Fibroblast of skin of left biceps (primary cell): ENCODE measurements at regions not wholly inside any gene's neighbourhood (a gene's known extent, or its start where the extent isn't known, plus 50 kb on each side); places are given as distances from the start of the nearest gene placed in this dataset.

Experiments used
- DNase-seq, 2 experiments: peaks; one replicate each; pipeline ENCODE4 v3.0.0-alpha.2; 2013; ENCODE audit warnings: low read depth in 2 of 2

DNA sequence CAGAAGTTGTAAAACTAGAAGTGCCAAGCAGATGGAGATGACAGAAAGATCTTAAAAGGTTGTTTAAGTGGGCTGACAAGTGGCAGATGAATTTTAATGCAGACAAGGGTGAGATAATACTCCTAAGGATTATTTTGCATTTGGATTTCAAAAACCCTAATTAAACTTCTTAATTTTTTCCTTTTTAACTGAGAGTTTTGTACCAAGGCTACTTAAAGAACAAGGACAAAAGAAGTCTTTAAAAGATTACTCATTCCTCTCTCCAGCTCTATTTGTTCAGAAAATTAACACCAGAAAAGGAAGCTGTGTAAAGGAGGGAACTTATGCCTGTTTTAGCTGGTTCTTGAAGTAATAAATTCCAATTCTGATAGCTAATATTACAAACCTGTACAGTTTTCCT is 275.4 kb downstream of the ETNK1 start:
- DNase-seq: no peak

DNA sequence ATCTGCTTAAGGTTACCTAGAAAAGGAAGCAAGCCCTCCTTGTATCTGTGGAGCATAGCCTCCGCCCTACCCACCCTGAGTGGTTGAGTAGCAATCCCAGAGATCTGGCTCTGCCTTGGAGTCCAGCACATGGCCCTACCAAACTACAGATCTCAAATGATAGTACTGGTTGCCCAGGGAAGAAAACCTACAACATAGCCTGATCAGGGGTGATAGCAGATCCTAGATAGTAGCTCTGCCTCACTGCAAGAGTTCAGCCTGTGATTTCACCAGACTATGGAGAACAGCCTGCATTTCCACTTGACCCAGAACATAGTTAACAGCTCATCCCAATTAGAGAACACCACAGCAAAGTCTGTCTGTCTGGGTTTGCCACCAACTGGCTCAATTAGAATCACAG is 279.5 kb downstream of the ETNK1 start:
- no peak for DNase-seq

DNA sequence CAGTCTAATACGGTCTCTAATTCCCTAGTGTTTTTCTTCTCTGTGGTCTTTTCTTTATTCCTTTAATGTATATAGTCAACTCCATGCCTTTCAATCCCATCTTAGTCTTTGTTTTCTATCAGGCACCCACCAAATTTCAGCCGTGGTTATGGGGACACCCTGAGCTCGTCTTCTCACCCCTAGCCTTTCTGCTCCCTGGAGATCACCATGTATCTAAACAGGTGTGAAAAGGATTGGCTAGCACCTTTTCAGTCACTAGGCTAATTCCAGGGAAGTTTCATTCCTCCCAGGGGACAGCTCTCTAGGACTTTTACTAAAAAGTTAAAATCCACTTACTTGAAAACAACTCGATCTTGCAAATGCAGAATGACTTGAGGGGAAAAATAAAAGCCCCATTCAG is 291.3 kb downstream of the ETNK1 start:
- DNase-seq: no peak

DNA sequence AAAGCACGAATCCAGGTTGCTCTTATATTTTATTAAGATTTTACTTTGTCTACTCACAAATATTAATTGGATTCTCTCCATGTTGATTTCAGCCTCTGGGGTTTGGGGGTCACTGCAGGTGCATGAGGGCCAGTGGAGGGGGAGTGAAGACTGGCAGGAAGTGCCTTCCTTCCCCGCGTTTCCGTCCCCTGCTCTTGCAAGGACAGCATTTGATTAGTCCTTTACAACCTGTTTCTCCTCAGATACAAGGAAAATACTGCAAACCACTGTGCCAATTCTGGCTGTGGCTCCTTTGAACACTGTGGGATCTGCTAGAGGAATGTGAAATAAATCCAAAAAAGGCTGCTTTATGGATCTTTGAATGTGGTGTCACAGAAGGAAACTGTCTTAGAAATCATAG is 291.8 kb downstream of the ETNK1 start:
- DNase-seq: no peak

DNA sequence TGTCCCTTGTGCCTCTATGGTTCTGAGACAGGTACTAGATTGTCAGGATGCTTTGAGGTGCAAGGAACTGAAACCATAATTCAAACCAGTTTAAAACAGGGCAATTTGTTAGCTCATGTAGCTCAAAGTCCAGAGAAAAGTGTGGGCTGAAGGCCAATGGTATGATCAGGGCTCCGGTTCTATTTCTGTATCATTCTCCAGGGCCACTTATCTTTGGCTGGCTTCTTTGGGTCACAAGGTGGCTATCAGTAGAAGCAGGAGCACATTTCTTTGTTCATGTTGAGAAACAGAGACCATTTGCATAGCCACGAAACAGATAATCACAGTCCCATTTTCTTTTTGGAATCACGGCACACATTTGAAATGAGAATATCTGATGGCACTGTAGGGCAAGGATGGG is 294.9 kb downstream of the ETNK1 start:
- DNase-seq: no peak

DNA sequence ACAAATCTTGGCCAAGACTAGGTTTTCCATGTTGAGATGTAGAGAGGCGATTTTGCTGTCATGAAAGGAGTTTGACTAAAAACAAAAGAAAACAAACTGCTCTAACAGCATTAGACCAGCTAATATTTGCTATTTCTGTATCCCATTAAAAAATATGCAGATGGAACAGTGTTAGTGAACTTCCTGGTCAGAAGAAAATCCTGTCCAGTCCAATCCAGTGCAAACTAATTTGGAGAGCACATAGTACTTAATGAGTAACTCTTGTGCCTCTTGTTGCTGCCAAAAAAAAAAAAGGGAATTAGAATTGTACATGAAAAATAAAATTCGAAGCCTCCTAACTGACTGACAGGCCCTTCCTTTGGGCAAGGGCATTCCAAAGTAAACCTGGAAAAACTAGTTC is 298.8 kb downstream of the ETNK1 start:
- DNase-seq: no peak

DNA sequence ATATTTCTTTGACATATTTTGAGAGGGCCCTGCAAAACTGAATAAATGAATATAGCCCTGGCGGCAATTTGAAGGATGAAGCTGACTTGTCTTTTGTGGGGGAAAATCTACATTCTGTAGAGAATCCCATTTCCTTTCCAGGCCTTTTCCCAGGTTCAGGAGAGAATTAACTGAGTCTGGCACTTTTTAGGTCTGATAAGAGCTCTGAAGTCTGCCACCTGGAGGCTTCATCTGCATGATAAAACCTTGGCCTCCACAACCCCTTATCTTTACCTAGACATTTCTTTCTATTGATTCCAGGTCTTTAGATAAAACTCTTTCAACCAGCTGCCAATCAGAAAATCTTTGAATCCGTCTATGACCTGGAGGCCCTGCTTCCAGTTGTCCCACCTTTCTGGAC is 299.4 kb downstream of the ETNK1 start:
- DNase-seq: no peak

DNA sequence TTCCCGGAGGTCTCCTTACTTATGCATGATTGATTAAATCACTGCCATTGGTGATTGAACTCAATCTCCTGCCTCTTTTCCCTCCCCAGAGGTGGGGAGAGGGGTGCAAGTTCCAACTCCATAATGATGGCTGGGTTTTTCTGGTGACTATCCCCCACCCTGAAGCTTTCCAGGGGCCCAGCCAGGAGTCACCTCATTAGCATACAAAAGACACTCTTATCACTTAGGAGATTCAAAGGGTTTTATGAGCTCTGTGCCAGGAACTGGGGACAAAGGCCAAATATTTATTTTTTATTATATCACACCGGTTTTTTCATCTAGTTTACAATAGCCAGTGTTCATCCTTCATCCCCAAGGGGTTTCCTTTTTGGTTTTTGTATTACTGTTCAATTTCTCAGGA is 300.7 kb downstream of the ETNK1 start:
- no peak for DNase-seq

DNA sequence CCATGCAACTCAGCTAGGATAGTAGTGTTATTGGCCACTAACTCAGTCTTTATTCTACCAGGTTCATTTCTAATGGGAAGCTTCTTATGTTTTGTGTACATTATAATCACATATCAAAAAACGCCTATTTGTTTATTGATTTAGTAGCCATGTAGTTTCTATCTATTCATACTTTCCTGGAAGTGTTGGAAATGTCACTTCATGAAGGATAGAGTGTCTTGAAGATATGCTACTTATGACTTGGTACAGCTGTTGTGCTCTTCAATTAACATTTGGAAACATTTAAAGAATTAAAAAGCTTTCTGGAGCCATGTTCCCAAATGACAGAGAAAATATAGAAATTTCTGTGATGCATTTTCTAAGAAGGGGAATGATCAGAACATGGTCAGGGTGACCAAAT is 307.5 kb downstream of the ETNK1 start:
- no peak for DNase-seq

DNA sequence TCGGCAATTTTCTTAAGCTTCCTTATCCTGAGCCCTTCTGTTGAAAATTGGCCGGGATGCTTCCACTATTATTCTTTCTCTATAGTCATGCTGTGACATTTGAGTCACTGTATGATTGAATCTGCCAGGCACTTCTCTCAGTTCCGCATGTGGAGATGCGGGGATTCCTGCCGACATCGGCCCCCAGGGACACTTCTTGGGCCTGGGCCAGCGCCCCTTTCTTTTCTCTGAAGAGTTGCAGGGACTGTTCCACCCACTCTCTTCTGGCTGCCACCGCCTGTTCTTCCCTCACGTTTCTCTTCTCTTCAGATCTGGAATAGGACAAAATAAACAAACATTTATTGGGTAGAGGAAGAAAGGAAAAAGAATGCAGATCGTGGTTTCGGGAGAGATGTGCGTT is 310.1 kb downstream of the ETNK1 start:
- DNase-seq: no peak

DNA sequence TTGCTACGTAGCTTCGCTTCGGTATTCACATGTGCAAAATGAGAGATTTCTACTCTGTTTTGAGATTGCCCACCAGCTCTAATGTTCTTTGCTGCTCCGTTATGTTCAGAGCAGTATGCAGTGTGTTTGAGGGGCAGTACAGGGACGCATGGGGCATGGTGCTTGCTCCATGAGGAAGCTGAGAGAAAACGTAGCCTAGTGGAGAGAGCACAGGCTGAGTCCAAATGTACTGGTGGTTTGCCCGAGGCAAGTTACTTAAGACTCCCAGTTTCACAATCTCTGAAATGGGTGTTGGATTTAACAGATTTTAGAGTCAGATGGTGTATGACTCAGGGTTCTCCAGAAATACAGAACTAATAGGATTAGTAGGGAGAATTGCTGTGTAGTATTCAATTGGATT is 310.5 kb downstream of the ETNK1 start:
- no peak for DNase-seq

DNA sequence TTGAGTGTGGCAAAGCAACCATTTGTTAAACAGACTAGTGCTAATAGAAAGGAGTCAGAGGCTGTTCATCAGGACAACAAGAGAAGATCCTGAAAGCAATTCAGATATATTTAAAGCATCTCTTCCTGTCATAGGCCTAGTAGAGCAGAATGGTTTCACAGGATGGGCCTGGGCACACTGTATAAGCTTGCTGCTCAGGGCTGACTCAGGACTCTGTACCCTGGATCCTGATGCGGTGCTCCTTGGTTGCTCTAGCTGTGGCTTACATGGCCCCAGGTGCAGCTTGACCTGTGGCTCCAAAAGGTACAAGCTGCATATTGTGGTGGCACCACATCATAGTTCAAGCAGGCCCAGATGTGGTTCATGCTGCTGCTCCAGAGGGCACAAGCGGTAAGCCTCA is 313.4 kb downstream of the ETNK1 start:
- no peak for DNase-seq

DNA sequence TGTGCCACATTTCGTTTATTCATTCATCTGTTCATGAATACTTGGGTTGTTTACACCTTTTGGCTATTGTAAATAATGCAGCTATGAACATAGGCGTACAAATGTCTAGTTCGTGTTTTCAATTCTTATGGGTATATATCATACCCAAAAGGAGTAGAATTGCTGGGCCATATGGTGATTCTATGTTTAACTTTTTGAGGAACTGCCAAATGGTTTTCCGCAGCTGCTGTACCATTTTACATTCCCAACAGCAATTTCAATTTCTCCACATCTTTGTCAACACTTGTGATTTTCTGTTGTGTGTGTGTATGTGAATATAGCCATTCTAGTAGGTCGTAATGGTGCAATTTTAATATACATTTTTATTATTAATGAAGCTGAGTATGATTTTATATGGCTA is 326.2 kb downstream of the ETNK1 start:
- no peak for DNase-seq

DNA sequence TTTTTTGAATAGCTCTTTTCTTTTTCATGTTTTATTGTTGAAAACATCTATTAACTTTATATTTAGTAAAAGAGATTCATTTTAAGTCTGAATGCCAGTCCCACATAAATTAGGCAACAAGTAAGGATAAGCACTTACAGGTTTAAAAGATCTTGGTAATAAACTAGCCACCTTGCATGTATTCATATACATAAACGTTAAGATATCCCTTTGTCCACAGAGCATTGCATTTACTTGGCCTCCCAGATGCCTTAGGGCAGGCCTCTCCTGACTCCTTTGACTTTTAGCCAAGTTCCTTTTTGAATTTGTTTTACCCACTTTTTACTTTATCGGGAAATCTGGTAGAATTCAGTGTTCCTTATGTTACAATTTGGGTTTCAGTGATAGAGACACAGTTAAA is 331.7 kb downstream of the ETNK1 start:
- no peak for DNase-seq

DNA sequence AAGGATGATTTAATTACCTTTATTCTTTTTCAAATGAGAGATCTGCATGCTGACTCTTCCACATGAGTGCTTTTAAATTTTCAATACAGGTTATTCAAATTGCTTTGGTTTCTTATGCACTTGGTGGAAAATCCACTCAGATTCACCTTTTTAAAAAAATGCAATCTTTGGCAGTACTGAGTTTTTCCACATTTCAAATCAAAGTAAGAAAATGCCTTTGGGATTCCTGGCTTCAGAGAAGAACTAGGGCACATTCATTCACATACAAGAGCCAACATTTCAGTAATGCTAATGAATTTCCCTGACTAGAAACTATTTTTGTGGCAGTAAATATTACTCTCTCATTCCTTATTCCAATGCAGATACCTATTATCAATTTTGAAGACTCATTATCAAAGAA is 342.2 kb downstream of the ETNK1 start:
- no peak for DNase-seq

DNA sequence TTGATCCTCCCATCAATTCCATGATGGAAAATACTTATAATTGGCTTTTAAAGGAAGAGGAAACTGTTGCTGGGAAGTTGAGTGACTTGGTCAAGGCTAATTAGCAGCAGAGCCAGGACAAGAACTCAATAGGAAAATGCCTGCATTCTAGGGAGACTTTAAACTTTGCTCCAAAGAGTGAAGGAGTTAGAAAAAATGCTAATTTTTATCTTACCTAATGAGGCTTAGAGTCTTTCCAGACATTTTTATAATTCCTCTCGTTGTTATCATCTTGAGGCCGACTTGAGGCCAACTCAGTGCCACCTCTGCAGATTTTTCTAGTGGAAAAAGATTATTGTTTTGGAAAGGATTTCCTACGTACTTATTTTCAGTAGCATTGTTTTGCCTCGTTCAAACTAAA is 344.6 kb downstream of the ETNK1 start:
- no peak for DNase-seq

DNA sequence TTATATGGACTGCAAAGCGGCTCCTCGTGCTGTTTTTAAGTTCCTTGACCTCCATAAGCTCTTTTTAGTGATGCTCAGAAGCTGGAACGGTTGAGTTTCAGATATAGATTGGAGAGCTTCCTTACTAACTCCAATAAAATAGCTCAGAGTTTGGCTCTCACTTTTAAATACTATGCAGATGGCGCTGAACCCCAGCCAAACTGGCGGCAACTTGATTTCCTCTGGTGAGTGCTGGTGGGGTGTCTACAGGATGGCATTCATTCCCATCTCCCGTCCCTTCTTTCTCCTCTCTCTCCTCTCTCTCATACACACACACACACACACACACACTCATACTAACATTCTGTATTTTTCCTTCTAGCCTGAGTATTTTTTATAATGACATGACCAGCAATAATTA is 346.3 kb downstream of the ETNK1 start:
- DNase-seq: no peak

DNA sequence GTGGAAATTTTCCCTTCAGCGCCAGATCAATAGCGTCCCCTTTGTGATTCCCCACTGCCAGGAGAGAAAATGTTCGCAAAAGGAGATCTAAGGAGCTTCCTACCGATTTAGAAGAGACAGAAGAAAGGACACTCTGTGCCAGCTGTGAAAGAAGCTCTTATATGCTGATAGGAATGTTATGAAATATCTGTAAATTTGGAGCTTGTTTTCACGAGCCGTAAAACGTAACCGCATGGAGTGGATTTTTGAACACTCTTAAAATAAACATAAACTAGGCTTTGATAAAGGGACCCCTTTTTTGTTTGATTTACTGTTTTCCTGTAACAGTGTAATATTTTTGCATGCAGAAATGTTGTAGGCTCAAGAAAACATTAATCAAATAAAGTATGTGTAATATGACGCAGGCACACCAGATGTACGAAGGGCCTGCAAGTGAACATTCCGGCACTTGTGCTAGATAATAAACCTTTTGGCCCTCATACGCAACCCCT is 346.8 kb downstream of the ETNK1 start:
- DNase-seq: no peak

DNA sequence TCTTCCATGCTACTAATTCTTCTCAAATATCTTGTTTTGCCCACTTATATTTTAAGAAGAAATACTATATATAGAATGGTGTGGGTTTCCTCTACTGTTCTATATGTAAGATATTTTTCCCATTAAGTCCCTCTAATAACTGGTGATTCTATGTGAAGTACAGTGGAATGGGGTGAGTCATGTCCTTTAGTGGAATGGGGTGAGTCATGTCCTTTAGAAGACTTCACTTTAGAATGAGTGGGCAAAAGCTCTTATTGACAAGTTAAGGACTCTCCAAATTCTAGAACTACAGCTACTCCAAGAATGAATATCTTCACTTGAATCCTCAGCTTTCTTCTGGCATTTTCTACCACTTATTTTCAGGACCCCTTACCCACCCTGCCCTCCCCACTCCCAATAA is 349.9 kb downstream of the ETNK1 start:
- DNase-seq: peak; percentile 58 to 62

DNA sequence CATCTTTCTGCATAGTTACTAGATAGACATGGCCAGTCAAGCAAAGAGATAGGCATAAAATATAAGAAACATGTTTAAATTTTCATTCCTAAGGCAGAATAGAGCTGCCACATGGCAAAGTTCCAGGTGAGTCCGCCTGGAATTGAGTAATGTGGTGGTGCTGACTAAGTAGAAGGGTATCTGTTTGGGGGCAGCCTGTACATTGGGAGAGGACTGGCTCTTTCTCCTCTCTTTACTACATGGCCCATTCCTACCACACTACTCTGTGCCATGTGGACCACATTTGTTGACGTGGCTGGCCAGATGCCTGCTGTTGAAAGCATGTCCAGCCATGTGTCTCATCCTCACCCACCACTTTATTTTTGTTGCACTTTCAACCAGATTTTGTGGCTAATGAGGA is 354.0 kb downstream of the ETNK1 start:
- DNase-seq: peak; percentile 89 to 90

DNA sequence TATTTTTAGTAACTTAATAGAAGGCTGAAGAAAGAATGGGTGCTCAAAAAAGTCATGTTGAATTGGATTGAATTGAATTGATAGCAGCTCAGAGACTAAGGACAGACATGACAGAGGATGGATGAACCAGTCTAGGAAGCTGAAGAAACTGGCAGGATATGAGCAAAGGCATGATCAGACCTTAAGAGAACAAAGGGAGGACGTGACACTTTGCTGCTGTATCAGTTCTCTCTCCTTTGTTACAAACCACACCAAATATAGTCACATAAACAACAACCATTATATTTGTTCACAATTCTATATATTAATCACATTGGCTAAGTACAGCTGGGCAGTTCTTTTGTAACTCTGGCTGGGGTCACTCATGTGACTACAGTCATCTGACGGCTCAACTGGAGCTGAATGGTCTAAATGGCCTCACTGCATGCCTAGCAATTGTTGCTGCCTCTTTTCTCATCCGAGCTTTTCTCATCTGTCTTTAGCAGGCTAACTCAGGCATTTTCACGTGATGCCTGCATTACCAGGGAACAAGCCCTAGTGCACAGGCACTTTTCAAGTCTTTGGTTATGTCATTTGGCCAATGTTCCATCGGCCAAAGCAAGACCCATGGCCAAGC is 355.0 kb downstream of the ETNK1 start:
- DNase-seq: no peak

DNA sequence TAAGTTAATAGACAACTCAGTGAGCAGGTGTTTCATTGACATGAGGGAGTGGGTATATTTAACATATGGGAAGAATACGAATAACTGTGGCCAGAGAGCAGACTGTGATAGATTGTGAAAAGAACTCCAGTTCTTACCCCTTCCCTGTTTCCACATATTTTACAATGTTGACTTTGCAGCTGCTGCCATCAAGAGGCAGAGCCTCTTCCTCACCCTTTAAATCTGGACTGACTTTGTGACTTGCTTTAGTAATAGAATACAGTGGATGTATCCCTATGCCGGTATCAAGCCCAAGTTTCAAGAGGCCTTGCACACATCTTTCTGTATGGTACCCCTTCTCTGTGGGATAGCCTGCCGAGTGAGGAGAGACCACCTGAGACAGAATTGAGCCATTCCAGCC is 356.7 kb downstream of the ETNK1 start:
- DNase-seq: no peak

DNA sequence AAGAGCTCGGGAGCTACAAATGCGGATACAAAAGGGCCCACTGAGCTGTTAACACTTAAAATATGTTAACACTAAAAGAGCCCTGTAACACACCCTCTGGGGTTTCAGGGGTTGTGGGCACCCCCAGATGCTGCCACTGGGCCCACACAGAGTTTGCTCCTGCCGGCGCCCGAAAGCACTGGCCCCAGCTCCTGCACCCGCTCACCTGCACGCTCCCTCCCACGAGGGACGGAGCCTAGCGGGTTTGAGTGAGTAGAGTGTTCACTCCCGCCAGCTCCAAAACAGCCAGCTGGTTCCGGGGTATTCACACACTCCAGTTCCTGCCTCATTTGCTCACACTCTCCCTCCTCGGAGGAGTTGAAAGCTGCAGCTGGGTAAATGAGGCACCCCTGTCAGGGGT is 357.7 kb downstream of the ETNK1 start:
- no peak for DNase-seq

DNA sequence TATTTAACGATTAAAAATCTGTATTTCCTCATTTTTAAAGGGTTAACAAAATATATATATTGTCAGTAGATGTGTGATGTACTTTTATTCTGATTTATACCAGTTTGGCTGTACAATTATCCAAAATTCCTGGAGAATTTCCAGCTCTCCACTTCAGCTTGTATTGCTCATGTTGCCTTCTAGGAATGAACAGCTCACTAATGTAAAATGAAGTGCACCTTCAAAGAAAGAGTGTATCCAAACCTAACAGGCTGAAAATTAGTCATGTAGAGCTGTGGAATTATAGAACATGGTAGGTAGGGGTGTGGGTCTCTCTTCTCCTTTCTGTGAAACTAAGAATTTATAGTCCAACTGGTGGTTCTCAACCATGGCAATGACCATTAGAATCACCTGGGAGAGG is 362.0 kb downstream of the ETNK1 start:
- no peak for DNase-seq

DNA sequence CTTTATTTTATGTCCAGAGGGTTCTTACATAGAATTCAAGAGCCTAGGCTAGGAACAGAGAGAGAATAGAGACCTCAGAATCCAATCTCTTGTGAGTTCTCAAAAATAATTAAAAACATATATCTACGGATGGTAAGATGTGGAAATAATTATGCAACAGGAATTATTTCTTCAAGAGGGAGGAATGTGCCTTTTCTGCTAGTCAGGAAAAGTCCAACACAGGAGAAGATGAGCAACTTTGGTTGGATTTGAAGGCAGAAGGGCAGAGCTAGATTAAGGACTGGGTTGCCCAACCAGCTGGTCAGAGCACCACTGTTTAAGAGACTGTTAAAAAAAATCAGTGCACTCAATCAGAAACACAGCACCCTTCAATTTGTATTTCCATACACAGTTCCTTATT is 365.5 kb downstream of the ETNK1 start:
- no peak for DNase-seq
